ENCODE measurements at regions not wholly inside any gene's neighbourhood (a gene's known extent, or its start where the extent isn't known, plus 50 kb on each side); places are given as distances from the start of the nearest gene placed in this dataset.
A peak's percentile ranks its signal among the peaks of the same experiment; 100 is the strongest.
"Not testable (repeated sequence)": the region's sequence is repeated elsewhere in the genome, so short reads cannot be mapped to it uniquely, and the experiment has no call there.

- no peak for DNase-seq (ENCODE audit: low read depth in 2 of 3, low spot score in 2 of 3)
Observed at GRCh38 chr11:121907379-121907778, 208.6 kb downstream of the BLID start.

- peak in 2 of 3 donors; percentile 10 to 47 for DNase-seq (ENCODE audit: low read depth in 2 of 3, low spot score in 2 of 3)
Observed at GRCh38 chr11:121904148-121904547, 211.9 kb downstream of the BLID start.

- no peak for DNase-seq (ENCODE audit: low read depth in 2 of 3, low spot score in 2 of 3)
Observed at GRCh38 chr11:121901886-121902285, 214.1 kb downstream of the BLID start.

- not testable (repeated sequence) for DNase-seq (ENCODE audit: low read depth in 2 of 3, low spot score in 2 of 3)
Observed at GRCh38 chr11:121901417-121901816, 214.6 kb downstream of the BLID start.

- DNase-seq (ENCODE audit: low read depth in 2 of 3, low spot score in 2 of 3): no peak
Observed at GRCh38 chr11:121899520-121899919, 216.5 kb downstream of the BLID start.

- no peak for DNase-seq (ENCODE audit: low read depth in 2 of 3, low spot score in 2 of 3)
Observed at GRCh38 chr11:121898903-121899302, 217.1 kb downstream of the BLID start.

GRCh38 chr11:121895919-121896318, 220.1 kb downstream of the BLID start:
- no peak for DNase-seq (ENCODE audit: low read depth in 2 of 3, low spot score in 2 of 3)

GRCh38 chr11:121894581-121894980, 221.4 kb downstream of the BLID start:
- DNase-seq (ENCODE audit: low read depth in 2 of 3, low spot score in 2 of 3): no peak

DNA sequence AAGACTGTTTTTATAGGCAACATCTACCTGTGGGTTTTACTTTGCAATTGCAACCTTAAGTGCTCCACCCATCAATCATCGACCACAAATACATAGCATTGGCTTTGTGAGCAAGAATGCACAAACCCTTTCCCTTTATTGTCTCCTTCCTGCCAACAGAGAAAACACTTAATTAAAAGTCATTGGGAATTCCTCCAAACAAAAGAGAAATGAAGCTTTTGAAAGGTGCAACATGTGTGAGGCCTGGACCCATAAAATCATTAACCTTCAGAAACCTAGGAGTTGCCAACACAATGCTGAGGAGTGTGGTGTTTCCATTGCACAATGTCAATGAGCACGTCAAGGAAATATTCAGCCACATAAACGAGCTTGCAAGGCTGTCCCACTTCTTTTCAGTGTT, 223.2 kb downstream of the BLID start:
- DNase-seq (ENCODE audit: low read depth in 2 of 3, low spot score in 2 of 3): no peak

DNA sequence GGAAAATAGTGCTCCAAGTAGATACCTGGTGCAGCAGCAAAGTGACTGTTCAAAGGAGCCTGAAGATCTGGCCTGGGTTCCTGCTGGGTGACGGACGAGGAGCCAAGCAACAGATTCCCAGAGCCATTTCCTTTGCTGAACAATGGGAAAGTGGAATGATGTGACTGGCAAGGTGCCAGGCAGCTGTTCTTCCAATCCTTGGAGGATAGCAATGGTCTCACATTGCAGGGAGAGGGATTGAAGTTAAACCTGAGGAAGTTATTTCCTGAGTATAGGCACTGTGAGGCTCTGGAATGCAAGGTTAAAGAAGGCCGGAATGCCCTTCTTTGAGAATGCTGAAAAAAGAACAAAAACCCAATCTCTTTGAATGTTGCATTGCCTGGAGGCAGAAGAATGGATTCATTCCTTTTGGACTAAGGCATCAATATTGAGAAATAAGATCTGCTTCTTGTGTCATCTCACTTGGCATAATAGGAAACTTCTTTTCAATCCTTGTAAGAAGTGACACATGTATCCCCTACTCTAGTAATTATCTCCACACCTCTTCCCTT, 223.8 kb downstream of the BLID start:
- DNase-seq (ENCODE audit: low read depth in 2 of 3, low spot score in 2 of 3): no peak

DNA sequence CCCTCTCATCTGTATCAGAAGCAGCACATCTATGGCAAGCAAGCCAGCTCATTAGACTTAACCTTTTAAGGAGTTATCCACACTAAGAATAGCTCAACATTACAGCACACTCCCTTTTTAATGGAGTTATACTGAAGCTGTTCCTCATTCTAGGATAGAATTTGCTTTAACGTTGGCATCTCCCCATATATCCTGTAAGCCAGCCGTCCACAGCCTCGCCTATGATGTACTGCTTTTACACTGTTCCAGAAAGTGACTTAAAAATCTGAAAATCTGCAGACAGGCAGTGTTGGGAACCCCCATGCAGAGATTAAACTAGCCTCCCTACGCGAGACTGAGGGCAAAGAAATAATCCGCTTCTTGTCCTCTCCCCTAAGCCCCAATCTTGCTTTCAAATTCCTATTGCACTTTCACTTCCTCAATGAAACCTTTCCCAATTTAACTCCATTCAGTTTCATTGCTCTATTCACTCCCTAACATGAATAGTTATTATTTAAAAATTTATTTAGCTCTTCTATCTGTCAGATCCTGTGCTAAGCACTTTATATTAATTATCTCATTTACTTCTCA, 225.0 kb downstream of the BLID start:
- no peak for DNase-seq (ENCODE audit: low read depth in 2 of 3, low spot score in 2 of 3)

GRCh38 chr11:121890377-121890776, 225.6 kb downstream of the BLID start:
- DNase-seq (ENCODE audit: low read depth in 2 of 3, low spot score in 2 of 3): no peak

DNA sequence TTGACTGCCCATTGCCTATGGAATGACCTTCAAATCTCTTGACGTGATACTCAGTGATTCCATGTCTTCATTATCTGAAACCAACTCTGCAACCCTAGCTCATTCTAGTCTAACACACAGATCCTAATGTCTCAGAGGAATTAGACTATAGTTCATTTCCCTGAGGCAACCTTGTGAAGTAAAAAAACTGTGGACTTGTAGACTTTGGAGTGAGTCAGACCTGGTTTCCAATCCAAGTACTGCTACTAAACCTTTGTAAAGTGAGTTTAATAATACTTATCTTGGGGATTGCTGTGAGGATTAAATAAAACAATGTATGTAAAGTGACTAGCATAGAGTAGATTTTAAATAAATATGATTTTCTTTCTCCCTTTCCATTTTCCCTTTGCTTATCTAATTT, 226.1 kb downstream of the BLID start:
- no peak for DNase-seq (ENCODE audit: low read depth in 2 of 3, low spot score in 2 of 3)

- no peak for DNase-seq (ENCODE audit: low read depth in 2 of 3, low spot score in 2 of 3)
Observed at GRCh38 chr11:121889186-121889585, 226.8 kb downstream of the BLID start.

DNA sequence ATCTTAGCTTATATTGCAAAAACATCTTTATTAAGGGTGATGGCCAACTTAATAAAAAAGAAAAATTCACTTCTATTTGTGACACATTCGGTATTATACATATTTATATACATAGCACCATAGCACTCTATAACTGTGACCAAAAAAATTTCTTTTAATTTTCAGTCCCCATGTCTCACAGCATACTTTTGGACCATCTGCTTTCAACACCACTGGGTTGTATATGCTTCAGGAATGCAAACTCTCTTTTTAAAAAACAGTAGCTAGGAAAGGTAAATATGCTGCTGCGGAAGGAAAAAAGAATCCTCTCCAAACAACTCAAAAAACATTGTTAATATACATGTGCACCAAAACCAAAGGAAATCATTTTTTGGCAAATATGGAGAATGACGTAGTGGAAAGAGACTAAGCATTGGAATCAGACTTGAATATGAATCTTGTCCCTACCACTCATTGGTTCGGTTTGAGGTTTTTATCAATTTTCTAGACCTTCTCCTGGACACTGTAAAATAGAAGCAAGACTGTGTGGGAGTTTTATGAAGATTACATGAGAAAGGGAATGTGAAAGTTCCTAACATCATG, 227.9 kb downstream of the BLID start:
- no peak for DNase-seq (ENCODE audit: low read depth in 2 of 3, low spot score in 2 of 3)

GRCh38 chr11:121887569-121887968, 228.4 kb downstream of the BLID start:
- no peak for DNase-seq (ENCODE audit: low read depth in 2 of 3, low spot score in 2 of 3)

DNA sequence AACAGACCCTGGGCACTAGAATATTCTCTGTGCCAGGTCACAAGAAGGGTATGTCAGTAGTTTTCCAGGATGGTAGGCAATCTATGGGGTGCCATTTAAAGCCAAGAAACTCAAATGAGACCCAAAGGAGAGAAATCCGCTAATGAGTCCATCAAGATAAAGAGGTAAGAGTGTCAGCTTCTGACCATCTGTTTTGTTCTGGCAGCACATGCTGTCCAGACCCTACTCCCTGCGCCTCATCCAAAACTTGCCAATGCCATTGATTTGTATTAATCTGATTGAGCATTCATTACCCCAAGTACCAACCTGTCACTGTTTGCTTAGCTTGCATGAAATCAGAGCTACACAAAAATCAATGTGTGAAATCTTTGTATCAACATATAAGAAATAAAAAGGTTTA, 229.0 kb downstream of the BLID start:
- no peak for DNase-seq (ENCODE audit: low read depth in 2 of 3, low spot score in 2 of 3)

- DNase-seq (ENCODE audit: low read depth in 2 of 3, low spot score in 2 of 3): no peak
Observed at GRCh38 chr11:121886005-121886734, 229.8 kb downstream of the BLID start.

- no peak for DNase-seq (ENCODE audit: low read depth in 2 of 3, low spot score in 2 of 3)
Observed at GRCh38 chr11:121884626-121885025, 231.4 kb downstream of the BLID start.

DNA sequence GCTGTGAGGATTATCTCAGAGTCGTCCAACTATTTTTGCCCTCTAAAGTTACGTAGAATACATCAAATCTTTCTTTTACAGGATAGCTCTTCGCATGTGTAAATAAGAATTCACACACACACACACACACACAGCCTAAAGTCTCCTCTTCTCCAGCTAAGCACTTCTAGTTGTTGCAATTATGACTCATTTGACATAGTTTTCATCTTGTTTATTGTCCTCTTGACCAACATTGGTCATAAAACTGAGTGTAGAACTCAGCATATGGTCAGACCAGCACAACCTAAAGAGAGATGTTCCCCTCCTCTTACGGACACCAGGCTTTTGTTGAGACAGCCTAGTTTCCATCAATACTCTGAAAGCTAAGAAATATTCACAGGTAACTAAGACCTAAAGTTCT, 234.2 kb downstream of the BLID start:
- no peak for DNase-seq (ENCODE audit: low read depth in 2 of 3, low spot score in 2 of 3)

- DNase-seq (ENCODE audit: low read depth in 2 of 3, low spot score in 2 of 3): no peak
Observed at GRCh38 chr11:121877152-121877551, 238.9 kb downstream of the BLID start.

GRCh38 chr11:121873766-121874165, 242.2 kb downstream of the BLID start:
- DNase-seq (ENCODE audit: low read depth in 2 of 3, low spot score in 2 of 3): no peak
